ENCODE measurements at regions not wholly inside any gene's neighbourhood (a gene's known extent, or its start where the extent isn't known, plus 50 kb on each side); places are given as distances from the start of the nearest gene placed in this dataset.
"Not testable (repeated sequence)": the region's sequence is repeated elsewhere in the genome, so short reads cannot be mapped to it uniquely, and the experiment has no call there.

DNA sequence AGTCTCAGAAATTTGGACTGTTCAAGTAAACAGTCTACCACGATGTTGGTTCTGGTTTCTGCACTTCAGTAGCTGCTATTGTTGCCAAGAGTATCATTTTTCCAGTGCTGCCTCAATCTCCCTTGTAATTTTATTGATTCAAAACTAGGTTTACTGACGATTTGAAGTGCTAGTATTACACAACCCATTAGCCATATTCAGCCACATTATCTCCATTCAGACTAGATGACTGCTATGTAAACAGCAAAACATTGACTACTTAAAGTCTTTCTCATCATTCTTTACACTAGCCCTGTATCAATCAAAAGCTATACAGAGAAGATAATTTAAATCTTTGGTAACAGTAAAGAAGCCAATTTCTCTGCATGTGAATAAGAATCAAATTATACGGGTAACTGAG, 102.0 kb upstream of the TSLP start:
- H3K4me3 ChIP-seq (ENCODE audit: low read length), result no peak overlapping the region
- H3K27ac ChIP-seq (ENCODE audit: low read length), result no peak overlapping the region
- no peak overlapping the region for H3K9ac ChIP-seq (ENCODE audit: low read depth, low read length)
- H3K36me3 ChIP-seq (ENCODE audit: insufficient read depth, low read depth, low read length), result no peaks in the 10 kb centered on the region
- H3K9me3 ChIP-seq (ENCODE audit: insufficient read depth, low read depth, low read length), result no peaks in the 10 kb centered on the region
- H3K27me3 ChIP-seq (ENCODE audit: insufficient read depth, low read length), result no peaks in the 10 kb centered on the region
- no peaks in the 10 kb centered on the region for H3K4me1 ChIP-seq (ENCODE audit: insufficient read depth, low read length)

DNA sequence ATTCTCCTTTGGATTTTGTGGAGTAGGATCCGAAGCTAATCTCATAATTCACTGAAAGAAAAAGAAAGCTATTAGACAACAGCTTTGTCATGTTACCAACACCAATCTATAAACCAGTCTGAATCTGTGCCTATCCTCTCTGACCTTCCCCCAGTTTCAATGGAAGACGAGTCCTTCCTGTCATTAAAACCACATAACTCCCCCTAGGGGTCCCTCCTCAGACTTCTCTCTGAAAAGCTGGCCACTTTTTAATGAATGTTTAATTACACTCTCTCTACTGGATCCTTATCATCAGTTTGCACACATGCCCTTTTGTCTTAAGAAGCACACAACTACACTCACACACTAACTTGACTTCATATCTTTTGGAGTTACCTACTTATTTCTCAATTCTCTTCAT, 98.0 kb upstream of the TSLP start:
- no peak overlapping the region for H3K9ac ChIP-seq (ENCODE audit: low read depth, low read length)
- H3K4me1 ChIP-seq (ENCODE audit: insufficient read depth, low read length), result no peaks in the 10 kb centered on the region
- no peak overlapping the region for H3K27ac ChIP-seq (ENCODE audit: low read length)
- no peaks in the 10 kb centered on the region for H3K27me3 ChIP-seq (ENCODE audit: insufficient read depth, low read length)
- H3K4me3 ChIP-seq (ENCODE audit: low read length), result no peak overlapping the region
- no peaks in the 10 kb centered on the region for H3K36me3 ChIP-seq (ENCODE audit: insufficient read depth, low read depth, low read length)
- H3K9me3 ChIP-seq (ENCODE audit: insufficient read depth, low read depth, low read length), result no peaks in the 10 kb centered on the region

DNA sequence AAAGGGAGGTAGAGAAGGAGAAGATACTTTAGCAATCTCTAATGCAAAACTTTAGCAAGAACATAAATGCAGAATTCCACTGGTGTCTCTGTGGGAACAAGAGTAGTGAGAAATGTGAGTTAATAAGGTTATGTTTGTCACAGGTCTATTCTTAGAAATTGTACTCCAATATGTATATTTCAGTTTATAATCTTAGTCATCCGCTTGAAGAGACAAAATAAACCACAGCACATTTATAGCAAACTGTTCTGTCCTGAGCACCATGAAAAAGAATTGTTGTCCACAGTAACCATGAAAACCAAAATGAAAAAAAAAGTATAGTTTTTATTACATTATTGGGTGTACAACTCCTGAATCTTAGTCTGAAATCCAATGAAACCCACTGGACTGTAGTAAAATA, 93.6 kb upstream of the TSLP start:
- no peak overlapping the region for H3K27ac ChIP-seq (ENCODE audit: low read length)

DNA sequence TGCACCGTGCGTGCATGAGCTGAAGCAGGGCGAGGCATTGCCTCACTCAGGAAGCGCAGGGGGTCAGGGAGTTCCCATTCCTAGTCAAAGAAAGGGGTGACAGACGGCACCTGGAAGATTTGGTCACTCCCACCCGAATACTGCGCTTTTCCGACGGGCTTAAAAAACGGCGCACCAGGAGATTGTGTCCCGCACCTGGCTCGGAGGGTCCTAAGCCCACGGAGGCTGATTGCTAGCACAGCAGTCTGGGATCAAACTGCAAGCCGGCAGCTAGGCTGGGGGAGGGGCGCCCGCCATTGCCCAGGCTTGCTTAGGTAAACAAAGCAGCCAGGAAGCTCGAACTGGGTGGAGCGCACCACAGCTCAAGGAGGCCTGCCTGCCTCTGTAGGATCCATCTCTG, 85.6 kb upstream of the TSLP start:
- H3K9ac ChIP-seq (ENCODE audit: low read depth, low read length); H3K9me3 ChIP-seq (ENCODE audit: insufficient read depth, low read depth, low read length); H3K27me3 ChIP-seq (ENCODE audit: insufficient read depth, low read length); H3K4me3 ChIP-seq (ENCODE audit: low read length); H3K27ac ChIP-seq (ENCODE audit: low read length); H3K36me3 ChIP-seq (ENCODE audit: insufficient read depth, low read depth, low read length); H3K4me1 ChIP-seq (ENCODE audit: insufficient read depth, low read length): not testable (repeated sequence)

More for the DNA sequence above, 93.6 kb upstream of the TSLP start:
- Histone ChIP-seq H3K4me3 (ENCODE audit: low read length) (no peak overlapping the region), H3K27me3 (ENCODE audit: insufficient read depth, low read length) (no peaks in the 10 kb centered on the region), H3K36me3 (ENCODE audit: insufficient read depth, low read depth, low read length) (no peaks in the 10 kb centered on the region), H3K9ac (ENCODE audit: low read depth, low read length) (no peak overlapping the region), H3K9me3 (ENCODE audit: insufficient read depth, low read depth, low read length) (no peaks in the 10 kb centered on the region), H3K4me1 (ENCODE audit: insufficient read depth, low read length) (no peaks in the 10 kb centered on the region)

DNA sequence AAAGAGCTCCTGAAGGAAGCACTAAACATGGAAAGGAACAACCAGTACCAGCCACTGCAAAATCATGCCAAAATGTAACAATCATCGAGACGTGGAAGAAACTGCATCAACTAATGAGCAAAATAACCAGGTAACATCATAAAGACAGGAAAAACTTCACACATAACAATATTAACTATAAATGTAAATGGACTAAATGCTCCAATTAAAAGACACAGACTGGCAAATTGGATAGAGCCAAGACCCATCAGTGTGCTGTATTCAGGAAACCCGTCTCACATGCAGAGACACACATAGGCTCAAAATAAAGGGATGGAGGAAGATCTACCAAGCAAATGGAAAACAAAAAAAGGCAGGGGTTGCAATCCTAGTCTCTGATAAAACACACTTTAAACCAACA, 83.9 kb upstream of the TSLP start:
- not testable (repeated sequence) for H3K9ac ChIP-seq (ENCODE audit: low read depth, low read length); H3K27ac ChIP-seq (ENCODE audit: low read length); H3K4me1 ChIP-seq (ENCODE audit: insufficient read depth, low read length); H3K36me3 ChIP-seq (ENCODE audit: insufficient read depth, low read depth, low read length); H3K27me3 ChIP-seq (ENCODE audit: insufficient read depth, low read length); H3K4me3 ChIP-seq (ENCODE audit: low read length); H3K9me3 ChIP-seq (ENCODE audit: insufficient read depth, low read depth, low read length)

DNA sequence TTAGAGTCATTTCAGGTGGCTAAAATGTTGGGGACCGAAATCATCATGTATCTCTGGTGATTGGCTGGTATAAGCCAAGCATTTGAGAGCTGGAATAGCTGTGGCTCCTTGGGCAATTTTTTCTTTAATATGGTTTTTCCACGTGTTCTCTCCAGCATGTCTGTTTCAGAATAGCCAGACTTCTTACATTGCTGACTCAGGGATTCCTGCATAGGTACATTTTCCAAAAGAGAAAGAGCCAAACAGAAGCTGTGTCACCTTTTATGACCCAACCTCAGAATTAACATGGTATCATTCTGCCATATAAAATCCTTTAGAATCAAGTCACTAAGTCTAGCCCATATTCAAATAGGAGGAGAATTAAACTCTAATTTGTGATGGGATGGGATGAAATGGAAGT, 74.8 kb upstream of the TSLP start:
- no peaks in the 10 kb centered on the region for H3K27me3 ChIP-seq (ENCODE audit: insufficient read depth, low read length)
- no peaks in the 10 kb centered on the region for H3K9me3 ChIP-seq (ENCODE audit: insufficient read depth, low read depth, low read length)
- no peaks in the 10 kb centered on the region for H3K4me1 ChIP-seq (ENCODE audit: insufficient read depth, low read length)
- H3K4me3 ChIP-seq (ENCODE audit: low read length), result no peak overlapping the region
- H3K27ac ChIP-seq (ENCODE audit: low read length), result no peak overlapping the region
- H3K9ac ChIP-seq (ENCODE audit: low read depth, low read length), result no peak overlapping the region
- H3K36me3 ChIP-seq (ENCODE audit: insufficient read depth, low read depth, low read length), result no peaks in the 10 kb centered on the region

DNA sequence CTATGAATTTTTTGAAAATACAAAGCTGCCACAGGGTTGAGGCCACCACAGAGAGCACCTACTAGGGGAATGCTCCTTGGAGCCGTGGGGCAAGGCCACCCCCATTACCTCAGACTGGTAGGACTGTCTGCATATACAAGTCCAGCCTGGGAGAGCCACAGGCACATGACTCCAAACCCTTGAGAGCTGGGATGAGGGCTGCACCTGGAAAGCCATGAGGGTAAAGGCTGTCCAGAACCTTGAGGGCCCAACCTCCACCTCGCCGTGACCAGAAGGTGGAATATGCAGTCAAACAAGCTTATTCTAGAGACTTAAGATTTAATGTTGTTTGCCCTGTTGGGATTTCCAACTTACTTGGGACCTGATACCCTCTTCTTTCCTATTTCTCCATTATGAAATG, 69.5 kb upstream of the TSLP start:
- H3K27me3 ChIP-seq (ENCODE audit: insufficient read depth, low read length), result no peaks in the 10 kb centered on the region
- no peak overlapping the region for H3K27ac ChIP-seq (ENCODE audit: low read length)
- H3K36me3 ChIP-seq (ENCODE audit: insufficient read depth, low read depth, low read length), result no peaks in the 10 kb centered on the region
- no peaks in the 10 kb centered on the region for H3K9me3 ChIP-seq (ENCODE audit: insufficient read depth, low read depth, low read length)
- H3K9ac ChIP-seq (ENCODE audit: low read depth, low read length), result no peak overlapping the region
- H3K4me3 ChIP-seq (ENCODE audit: low read length), result no peak overlapping the region
- no peaks in the 10 kb centered on the region for H3K4me1 ChIP-seq (ENCODE audit: insufficient read depth, low read length)

DNA sequence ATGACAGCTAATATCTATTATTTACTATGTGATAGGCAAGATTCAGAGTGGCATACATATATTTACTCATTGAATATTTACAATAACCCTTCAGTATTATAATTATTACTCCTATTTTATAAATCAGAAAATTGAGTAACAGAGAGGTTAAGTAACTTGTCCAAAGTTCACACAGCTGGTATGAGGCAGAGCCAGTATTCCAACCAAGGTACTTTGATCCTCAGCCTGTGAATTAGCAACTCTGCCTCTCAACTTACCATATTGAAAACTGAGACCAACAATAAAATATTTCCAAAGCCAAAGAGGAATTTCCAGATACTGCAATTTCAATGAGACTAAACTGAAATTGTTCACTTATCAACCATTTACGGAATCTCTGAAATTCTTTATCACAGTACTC, 67.9 kb upstream of the TSLP start:
- Histone ChIP-seq H3K27me3 (ENCODE audit: insufficient read depth, low read length) (no peaks in the 10 kb centered on the region), H3K27ac (ENCODE audit: low read length) (no peak overlapping the region), H3K9ac (ENCODE audit: low read depth, low read length) (no peak overlapping the region), H3K36me3 (ENCODE audit: insufficient read depth, low read depth, low read length) (no peaks in the 10 kb centered on the region), H3K9me3 (ENCODE audit: insufficient read depth, low read depth, low read length) (no peaks in the 10 kb centered on the region), H3K4me3 (ENCODE audit: low read length) (no peak overlapping the region), H3K4me1 (ENCODE audit: insufficient read depth, low read length) (no peaks in the 10 kb centered on the region)

DNA sequence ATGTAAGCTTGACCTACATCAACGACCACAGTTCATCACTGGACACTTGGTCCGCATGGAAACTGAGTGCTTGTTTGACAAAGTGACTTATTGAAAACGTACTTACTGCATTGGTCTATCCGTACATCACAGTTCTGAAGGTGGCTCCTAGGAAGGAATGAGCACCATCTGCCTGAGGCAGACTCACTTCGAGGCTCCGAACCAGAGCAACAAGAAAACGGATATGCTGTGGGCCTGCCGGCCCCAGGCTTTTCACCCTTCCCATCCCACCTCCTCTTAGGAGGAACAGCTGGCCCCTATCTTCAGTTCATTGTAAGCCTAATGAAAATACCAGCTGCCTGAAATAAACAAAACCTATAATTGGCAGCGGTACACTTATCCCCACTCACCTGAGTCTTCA, 67.2 kb upstream of the TSLP start:
- H3K4me3 ChIP-seq (ENCODE audit: low read length), result no peak overlapping the region
- no peaks in the 10 kb centered on the region for H3K4me1 ChIP-seq (ENCODE audit: insufficient read depth, low read length)
- H3K27ac ChIP-seq (ENCODE audit: low read length), result no peak overlapping the region
- no peaks in the 10 kb centered on the region for H3K36me3 ChIP-seq (ENCODE audit: insufficient read depth, low read depth, low read length)
- no peaks in the 10 kb centered on the region for H3K27me3 ChIP-seq (ENCODE audit: insufficient read depth, low read length)
- no peaks in the 10 kb centered on the region for H3K9me3 ChIP-seq (ENCODE audit: insufficient read depth, low read depth, low read length)
- no peak overlapping the region for H3K9ac ChIP-seq (ENCODE audit: low read depth, low read length)

DNA sequence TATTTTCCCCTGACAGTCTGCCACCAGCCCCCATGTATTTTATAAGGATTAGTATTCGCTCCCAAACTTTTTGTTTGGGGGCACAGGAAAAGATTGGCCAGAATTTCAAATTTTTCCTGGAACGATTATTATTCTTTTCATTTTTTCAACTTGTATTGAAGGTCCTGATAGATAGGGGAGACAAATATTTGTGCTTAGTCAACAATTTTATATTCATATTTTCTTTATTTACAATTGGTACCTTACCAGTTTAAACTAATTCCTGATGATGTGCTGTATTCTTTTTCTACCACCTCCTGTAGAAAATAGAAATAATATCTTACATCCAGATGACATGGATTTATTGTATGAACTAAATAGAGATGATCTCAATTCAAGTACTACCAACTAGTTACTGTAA, 60.7 kb upstream of the TSLP start:
- no peak overlapping the region for H3K4me3 ChIP-seq (ENCODE audit: low read length)
- no peaks in the 10 kb centered on the region for H3K9me3 ChIP-seq (ENCODE audit: insufficient read depth, low read depth, low read length)
- no peaks in the 10 kb centered on the region for H3K36me3 ChIP-seq (ENCODE audit: insufficient read depth, low read depth, low read length)
- H3K27ac ChIP-seq (ENCODE audit: low read length), result no peak overlapping the region
- H3K9ac ChIP-seq (ENCODE audit: low read depth, low read length), result no peak overlapping the region
- no peaks in the 10 kb centered on the region for H3K27me3 ChIP-seq (ENCODE audit: insufficient read depth, low read length)
- no peaks in the 10 kb centered on the region for H3K4me1 ChIP-seq (ENCODE audit: insufficient read depth, low read length)

DNA sequence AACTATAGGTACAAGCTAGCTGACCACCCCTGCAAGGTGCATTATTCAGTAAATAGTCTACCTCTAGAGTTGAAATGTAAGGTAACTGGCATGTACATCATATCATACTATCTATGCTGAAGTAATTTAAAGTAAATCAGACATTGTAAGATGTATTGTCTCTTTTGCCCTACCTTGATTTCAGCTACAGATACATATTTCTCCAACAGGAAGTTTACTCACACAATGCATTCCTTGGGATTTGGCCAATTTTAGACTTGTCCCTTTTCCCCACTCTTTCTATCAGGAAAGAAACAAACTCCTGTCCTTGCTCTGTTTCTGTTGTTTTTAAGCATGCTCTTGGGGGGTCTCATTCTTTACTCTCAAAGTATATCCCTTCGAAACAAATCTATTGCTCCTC, 58.5 kb upstream of the TSLP start:
- Histone ChIP-seq H3K4me3 (ENCODE audit: low read length) (no peak overlapping the region), H3K9me3 (ENCODE audit: insufficient read depth, low read depth, low read length) (no peaks in the 10 kb centered on the region), H3K9ac (ENCODE audit: low read depth, low read length) (no peak overlapping the region), H3K27me3 (ENCODE audit: insufficient read depth, low read length) (no peaks in the 10 kb centered on the region), H3K4me1 (ENCODE audit: insufficient read depth, low read length) (no peaks in the 10 kb centered on the region), H3K27ac (ENCODE audit: low read length) (no peak overlapping the region), H3K36me3 (ENCODE audit: insufficient read depth, low read depth, low read length) (no peaks in the 10 kb centered on the region)

DNA sequence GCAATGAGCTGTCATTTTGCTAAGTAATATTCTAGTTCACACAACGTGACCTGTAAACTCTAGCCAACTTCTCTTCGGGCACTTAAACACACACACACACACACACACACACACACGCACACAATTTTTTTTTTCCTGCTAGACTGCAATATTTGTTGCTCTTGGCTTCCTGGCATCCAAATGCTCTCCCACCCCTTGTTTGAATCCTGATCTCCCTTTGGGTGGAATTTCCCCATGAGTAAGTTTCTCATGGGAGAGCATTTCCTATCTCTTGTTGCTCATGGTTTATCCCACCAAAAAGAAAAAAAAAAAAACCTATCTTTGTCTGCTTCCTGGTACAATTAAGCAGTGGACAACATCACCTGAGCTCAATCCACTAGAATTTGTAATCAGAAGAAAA, 54.7 kb upstream of the TSLP start:
- no peak overlapping the region for H3K4me3 ChIP-seq (ENCODE audit: low read length)
- H3K27me3 ChIP-seq (ENCODE audit: insufficient read depth, low read length), result no peaks in the 10 kb centered on the region
- H3K27ac ChIP-seq (ENCODE audit: low read length), result no peak overlapping the region
- H3K9me3 ChIP-seq (ENCODE audit: insufficient read depth, low read depth, low read length), result no peaks in the 10 kb centered on the region
- no peak overlapping the region for H3K9ac ChIP-seq (ENCODE audit: low read depth, low read length)
- H3K4me1 ChIP-seq (ENCODE audit: insufficient read depth, low read length), result no peaks in the 10 kb centered on the region
- no peaks in the 10 kb centered on the region for H3K36me3 ChIP-seq (ENCODE audit: insufficient read depth, low read depth, low read length)

DNA sequence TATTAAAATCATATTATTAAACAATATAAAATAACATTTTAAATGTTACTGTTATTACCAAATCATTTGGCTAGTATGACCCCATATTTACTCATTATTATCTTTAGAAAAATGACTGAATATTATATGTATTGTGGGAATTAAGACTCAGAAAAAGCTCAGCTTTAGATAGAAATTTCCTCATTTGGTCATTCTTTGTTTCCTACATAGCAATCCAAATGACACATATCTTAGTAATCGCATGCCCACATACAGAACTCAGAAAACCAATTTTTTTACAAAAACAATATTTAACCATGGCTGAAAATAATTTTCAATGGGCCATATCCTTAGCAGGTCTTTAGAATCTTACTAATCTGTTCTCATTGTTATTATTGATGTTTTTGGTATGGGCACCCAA, 53.8 kb upstream of the TSLP start:
- no peaks in the 10 kb centered on the region for H3K27me3 ChIP-seq (ENCODE audit: insufficient read depth, low read length)
- H3K36me3 ChIP-seq (ENCODE audit: insufficient read depth, low read depth, low read length), result no peaks in the 10 kb centered on the region
- no peaks in the 10 kb centered on the region for H3K9me3 ChIP-seq (ENCODE audit: insufficient read depth, low read depth, low read length)
- no peak overlapping the region for H3K27ac ChIP-seq (ENCODE audit: low read length)
- H3K4me1 ChIP-seq (ENCODE audit: insufficient read depth, low read length), result no peaks in the 10 kb centered on the region
- no peak overlapping the region for H3K4me3 ChIP-seq (ENCODE audit: low read length)
- H3K9ac ChIP-seq (ENCODE audit: low read depth, low read length), result no peak overlapping the region
